ENCODE measurements at regions not wholly inside any gene's neighbourhood (a gene's known extent, or its start where the extent isn't known, plus 50 kb on each side); places are given as distances from the start of the nearest gene placed in this dataset.

GRCh38 chr15:38877471-38877870, 312.9 kb upstream of the RASGRP1 start:
- TF ChIP-seq, protein P1, sequence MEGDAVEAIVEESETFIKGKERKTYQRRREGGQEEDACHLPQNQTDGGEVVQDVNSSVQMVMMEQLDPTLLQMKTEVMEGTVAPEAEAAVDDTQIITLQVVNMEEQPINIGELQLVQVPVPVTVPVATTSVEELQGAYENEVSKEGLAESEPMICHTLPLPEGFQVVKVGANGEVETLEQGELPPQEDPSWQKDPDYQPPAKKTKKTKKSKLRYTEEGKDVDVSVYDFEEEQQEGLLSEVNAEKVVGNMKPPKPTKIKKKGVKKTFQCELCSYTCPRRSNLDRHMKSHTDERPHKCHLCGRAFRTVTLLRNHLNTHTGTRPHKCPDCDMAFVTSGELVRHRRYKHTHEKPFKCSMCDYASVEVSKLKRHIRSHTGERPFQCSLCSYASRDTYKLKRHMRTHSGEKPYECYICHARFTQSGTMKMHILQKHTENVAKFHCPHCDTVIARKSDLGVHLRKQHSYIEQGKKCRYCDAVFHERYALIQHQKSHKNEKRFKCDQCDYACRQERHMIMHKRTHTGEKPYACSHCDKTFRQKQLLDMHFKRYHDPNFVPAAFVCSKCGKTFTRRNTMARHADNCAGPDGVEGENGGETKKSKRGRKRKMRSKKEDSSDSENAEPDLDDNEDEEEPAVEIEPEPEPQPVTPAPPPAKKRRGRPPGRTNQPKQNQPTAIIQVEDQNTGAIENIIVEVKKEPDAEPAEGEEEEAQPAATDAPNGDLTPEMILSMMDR (IDR thresholded peaks at IDR 0.05), result no peak
- TF ChIP-seq POLR2A (IDR thresholded peaks at IDR 0.05) (no peak), POLR2AphosphoS5 (IDR thresholded peaks at IDR 0.05) (no peak)
